ENCODE measurements at regions not wholly inside any gene's neighbourhood (a gene's known extent, or its start where the extent isn't known, plus 50 kb on each side); places are given as distances from the start of the nearest gene placed in this dataset.

GRCh38 chr6:111959766-111960165 lies 86.5 kb upstream of the FYN start:
- no peak for DNase-seq

DNA sequence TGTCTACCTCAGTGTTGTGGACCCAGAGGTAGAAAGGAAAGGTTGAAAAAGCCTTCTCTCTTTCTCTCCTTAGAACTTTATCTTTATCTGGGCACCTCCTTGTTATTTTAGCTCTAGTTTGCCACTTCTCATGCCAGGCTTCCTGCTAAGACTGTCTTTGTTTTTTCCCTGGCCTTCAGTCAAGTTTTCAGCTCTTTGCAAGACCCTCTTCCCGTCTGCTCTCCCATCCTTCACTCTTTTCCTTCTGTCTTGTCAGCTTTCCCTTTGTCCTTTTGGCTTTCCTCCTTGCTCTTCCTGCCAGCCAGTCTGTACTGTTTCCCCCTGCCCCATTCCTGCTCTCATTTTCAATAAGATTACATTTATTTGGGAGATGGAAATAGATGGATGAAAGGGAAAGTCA lies 86.8 kb upstream of the CCN6 start:
- DNase-seq = no peak

DNA sequence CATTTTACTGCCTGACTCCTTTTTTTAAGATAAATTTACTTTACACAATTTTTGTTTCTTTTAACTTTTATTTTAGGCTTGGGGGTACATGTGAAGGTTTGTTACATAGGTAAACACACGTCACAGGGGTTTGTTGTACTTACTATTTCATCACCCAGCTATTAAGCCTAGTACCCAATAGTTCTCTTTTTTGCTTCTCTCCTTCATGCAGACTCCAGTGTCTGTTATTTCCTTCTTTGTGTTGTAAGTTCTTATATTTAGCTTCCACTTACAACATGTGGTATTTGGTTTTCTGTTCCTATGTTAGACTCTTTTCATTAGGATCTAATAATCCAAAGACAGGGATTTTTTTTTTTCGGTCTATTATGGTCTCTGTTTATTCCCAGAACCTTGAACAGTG lies 83.5 kb upstream of the CCN6 start:
- DNase-seq = no peak

GRCh38 chr6:111971181-111971841 lies 82.6 kb upstream of the CCN6 start:
- DNase-seq = no peak

- DNase-seq = no peak
Observed at GRCh38 chr6:111971866-111972532, 81.9 kb upstream of the CCN6 start.

- DNase-seq = no peak
Observed at GRCh38 chr6:111972745-111973117, 81.2 kb upstream of the CCN6 start.

DNA sequence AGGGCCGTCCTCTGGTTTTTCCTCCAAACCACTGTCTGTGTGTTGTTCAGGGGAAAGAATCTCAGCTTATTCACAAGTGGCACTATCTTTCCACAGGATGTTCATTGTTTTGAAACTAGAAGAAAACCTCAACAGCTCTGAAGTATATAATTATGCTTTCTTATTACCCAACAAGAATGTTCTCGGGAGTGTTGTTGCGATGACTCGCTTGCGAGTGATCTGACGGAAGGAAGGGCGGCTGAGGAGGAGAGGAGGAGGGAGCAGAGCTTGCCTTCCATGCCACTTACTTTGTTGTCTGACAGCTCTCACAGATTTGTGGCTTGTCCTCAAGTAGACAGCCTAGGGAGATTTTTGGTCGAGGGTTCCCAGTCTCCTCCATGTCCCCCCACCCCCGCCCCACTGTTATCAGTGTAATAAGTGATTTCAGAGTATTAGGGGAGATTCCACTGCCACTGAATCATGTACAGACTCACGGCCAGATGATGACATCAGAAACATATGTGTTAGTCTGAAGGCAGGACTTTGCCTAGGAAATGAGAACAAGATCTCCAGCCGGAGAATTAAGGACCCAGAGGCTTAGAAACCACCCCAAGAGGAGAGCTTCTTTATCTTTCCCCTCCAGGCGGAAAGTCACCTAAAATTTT lies 80.7 kb upstream of the CCN6 start:
- peak; percentile 85 for DNase-seq

DNA sequence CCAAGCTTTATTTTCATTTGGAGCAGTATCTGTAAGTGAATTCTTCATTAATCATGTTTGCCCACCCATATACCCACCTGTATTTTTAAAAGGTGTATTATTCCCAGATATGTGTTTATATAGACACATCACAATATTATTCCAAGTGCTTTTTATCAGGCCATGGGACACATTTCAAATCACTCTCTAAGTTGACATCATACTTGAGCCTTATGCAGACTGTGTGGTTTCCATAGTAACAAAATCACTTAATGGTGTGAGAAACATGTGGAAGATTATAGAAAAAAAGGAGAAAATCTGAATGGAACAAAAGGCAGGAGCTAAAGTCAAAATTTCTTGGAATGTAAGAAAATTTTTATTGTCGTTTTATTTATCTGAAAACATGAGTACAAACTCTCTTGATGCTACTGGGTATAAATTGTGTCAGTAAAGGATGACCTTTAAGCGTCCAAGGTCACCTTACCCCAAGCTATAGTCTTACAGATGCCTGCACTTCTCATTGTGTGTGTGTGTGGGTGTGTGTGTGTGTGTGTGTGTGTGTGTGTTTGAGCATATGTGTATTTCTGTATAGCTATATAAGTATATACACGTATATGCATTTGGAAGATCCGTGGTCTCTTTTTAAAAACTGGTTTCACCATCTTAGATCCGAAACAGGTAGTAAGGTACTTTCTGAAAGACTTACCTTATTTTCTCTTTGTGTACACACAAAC lies 79.8 kb upstream of the CCN6 start:
- DNase-seq = no peak

DNA sequence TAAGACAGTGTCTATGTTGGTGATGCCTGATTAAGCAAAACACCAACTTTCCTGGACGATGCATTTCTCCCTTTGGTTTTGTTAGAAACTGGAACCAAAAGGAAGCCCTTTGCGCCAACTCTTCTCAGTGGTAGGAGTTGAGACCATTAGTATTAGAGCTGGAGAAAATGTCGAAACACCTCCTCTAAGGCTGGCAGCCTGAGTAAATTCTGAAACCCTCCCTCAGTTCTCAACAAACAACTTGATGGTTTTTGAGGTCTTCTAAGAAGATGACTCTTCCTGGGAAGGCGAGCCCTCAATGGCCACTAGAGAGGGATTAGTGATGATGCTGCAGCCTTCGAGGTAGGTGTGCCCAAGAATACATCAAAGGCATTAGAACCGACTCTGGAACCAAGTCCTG lies 78.4 kb upstream of the CCN6 start:
- no peak for DNase-seq

DNA sequence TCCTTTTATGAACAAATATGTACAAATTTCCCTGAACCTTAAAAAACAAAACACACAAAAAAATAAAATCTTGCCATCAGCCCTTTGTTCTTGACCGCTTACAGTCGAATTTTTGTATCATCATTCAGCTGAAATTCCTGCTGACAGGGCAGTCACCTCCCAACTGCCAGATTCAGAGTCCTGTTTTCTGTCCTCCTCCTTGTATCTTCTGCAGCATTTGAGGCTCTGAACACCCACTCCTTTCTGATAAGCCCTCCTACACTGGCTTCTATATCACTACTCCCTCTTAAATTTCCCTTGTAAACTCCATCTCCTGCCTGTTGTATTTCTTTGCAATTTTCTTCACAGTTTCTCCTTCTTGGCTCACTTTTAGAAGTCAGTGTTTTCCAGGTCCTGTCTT lies 77.8 kb upstream of the CCN6 start:
- no peak for DNase-seq

DNA sequence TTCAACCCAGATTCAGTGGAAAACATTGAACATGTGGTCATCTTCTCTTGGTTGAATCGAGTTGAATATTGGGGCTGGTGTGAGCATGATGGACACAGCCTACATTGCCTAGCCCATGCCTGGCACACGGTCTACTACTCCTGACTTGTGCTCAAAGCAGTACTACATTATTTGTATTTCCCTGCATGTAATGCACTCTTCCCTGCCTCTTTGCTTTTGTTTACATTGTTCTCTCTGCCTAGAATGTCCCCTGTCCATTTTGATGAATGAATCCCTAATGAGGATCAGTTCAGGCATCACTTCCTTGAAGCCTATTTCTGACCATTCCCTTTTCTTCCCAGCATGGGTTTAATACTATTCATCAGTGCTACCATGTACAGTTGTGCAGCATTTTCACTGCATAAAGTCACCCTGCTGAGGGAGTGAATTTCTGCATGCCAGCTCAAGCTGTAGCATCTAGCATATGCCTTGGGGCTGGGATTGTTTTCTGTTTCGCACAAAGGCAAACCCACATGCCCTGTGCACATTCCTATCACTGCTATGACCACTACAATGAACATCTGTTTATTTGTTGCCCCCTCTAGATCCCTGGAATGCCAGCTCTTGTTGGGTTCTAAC lies 75.3 kb upstream of the CCN6 start:
- no peak for DNase-seq

DNA sequence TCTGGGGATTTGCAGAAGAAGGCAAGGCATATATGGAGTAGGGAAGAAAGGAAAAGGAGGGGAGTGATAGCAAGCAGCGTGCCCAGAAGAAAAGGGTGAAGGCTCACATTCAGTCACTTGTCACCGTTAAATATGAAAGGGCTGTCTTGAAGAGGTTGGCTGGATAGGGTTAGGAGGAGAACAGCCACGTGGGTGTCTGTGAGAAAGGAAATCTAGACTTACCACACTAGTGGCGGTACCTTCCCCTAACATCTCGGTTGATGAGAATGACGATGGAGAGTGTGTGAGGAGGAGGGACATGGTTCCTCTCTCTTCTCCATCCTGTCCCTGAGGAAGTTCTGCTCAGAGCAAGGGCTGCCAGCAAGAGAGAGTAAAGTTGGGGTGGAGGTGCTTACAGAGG lies 74.3 kb upstream of the CCN6 start:
- DNase-seq = no peak

DNA sequence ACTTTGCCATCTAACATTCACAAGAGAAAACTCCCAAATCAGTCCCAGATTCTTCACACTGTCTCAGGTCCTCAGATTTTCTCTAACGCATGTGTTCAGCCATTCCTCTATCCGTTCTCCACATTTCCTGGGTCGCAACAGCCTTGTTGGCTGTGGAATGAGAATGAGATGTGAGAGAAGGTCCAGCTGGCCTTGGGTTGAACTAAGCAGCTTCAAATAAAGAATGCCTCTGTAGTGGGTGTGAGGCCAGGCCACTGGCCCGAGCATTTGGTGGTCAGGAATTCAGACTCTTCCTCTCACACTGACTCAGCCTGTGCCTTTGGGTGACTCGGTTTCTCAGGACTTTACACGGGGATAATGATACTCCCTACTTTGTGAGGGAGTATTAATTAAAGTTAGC lies 73.8 kb upstream of the CCN6 start:
- no peak for DNase-seq

DNA sequence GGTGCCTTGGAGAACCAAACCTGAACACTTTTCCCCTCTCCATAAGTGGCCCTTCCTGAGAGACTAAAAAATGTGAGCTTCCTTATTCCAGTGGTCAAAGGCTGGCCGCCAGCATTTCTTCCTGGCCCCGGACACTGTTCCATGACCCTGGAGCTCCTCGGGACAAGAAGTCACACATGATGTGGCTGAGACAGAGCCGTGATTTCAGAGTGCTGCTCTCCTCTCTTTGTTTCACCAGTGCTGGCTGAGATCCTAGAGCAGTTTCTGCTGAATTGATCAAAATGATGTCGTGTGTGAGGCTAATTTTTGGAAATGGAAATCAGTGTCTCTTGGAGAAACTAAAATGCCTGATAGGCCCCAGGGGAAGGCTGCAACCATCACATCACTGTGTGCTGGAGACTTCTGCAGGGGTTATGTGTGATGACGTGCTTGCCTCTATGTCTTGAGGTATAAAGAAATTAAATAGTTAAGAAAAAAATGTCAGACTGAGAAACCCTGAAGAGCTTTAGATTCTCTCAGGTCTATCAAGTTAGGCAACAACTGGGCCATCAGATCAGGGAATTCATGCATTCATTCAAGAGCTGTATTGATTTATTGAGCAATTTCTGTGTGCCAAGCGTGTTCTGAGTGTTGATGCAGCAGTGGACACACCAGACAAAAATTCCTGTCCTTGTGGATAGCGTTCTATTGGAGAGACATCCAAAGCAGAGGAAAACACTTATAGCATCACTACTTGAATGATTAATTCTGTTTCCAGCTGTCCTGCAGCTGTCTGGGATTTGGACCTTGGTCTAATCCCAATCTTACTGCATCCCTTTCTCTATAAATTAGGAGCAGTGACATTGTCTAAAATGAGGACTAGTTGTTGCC lies 72.7 kb upstream of the CCN6 start:
- DNase-seq = no peak

DNA sequence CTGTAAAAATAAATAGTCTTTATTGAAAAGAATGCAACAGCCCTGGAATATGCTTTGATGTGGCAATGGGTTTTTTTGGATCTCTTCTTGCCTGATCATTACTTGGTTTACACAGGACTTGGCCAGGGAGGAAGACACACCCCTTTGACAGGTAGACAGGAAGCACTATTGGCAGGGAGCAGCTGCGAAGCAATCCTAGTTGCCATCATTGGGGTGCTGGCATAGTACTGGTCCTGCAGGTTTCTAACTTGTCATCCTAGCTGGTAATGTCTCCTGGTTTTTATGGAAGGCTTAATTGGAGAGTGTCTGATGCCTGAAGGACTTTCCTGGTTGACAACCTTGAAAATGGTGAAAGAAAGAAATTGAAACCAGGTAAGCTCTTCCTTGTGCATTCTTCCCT lies 71.2 kb upstream of the CCN6 start:
- DNase-seq = no peak

- no peak for DNase-seq
Observed at GRCh38 chr6:111983193-111983592, 70.7 kb upstream of the CCN6 start.

GRCh38 chr6:111984081-111984480 lies 69.8 kb upstream of the CCN6 start:
- peak; percentile 73 for DNase-seq

- no peak for DNase-seq
Observed at GRCh38 chr6:111984516-111985201, 69.2 kb upstream of the CCN6 start.

GRCh38 chr6:111985202-111985731 lies 68.6 kb upstream of the CCN6 start:
- DNase-seq = peak; percentile 72

DNA sequence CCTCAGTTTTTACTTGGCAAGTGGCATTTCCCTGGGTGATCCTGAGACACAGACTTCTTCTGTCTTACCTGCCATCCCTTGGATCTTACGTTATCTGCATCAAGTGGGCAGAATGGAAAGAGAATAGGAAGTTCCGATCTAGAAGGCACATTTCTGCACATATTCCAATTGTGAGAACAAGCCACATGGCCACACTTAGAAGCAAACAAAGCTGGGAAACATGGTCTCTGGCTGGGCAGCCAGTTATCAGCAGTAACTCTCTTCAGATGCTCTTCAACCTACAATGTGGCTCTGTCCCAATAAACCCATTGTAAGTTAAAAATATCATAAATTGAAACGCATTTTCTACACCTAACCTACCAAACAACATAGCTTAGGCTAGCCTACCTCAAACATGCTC lies 67.3 kb upstream of the CCN6 start:
- DNase-seq = no peak

DNA sequence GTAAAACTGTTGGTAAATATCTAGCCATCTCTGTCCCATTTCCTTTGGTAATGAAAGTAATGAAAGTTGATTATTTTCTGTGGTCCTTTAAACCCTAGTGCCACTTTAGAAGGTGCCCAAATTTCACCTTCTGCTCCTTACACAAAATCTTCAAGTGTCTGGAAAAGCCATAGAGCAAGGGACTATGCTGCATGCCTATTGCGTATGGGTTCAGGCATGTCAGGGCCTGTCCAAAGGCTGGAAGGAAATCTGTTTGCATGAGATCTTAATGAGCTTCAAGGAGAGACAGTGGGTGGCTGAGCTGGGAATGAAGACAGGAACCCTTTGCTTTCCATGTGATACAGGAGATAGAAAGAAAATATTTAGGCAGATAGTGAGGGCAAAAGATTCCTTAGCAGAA lies 66.6 kb upstream of the CCN6 start:
- no peak for DNase-seq

DNA sequence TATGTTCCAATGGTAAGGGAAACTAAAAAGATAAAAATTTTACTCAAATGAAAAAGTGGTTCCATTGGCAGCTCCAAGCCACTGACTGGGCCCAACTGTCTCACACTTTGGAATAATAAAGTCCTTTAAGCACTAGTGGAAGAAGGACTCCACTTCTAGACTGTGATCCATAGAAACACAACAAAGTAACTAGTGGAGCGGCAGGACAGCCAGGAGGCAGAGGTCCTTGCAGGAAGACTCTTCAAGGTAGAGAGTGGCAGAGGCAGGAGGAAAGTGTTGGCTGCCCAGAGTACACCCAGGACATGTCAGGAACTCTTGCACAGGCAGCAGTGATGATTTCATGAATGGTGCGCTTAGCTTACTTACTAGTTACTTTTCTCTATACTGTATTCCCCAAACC lies 65.0 kb upstream of the CCN6 start:
- DNase-seq = no peak
